Smooth muscle cell (in vitro differentiated cells): ENCODE measurements at regions not wholly inside any gene's neighbourhood (a gene's known extent, or its start where the extent isn't known, plus 50 kb on each side); places are given as distances from the start of the nearest gene placed in this dataset.

Experiments
- DNase-seq: peaks from one replicate; lab custom pipeline; 2025; ENCODE audit not compliant: unreplicated experiment; lab: John Stamatoyannopoulos, UW
- H2AFZ ChIP-seq: fragments of 200-600 bp; sonication (generic); 2 replicates; pipeline ENCODE4 v1.6.0; 2016; ENCODE audit warnings: antibody characterized with exemption, low read depth, mild to moderate bottlenecking
- H3F3A ChIP-seq: fragments of 200-600 bp; sonication (generic); 2 replicates; pipeline ENCODE4 v1.6.0; 2017; ENCODE audit warnings: antibody characterized with exemption, low read depth
- H3K27ac ChIP-seq: fragments of 200-600 bp; sonication (generic); 2 replicates; pipeline ENCODE4 v1.5.1; 2016; ENCODE audit warnings: low read depth, mild to moderate bottlenecking
- H3K27me3 ChIP-seq: fragments of 200-600 bp; sonication (generic); 2 replicates; pipeline ENCODE4 v1.6.1; 2016; ENCODE audit warnings: low read depth, mild to moderate bottlenecking
- H3K36me3 ChIP-seq: fragments of 200-600 bp; sonication (generic); 2 replicates; pipeline ENCODE4 v1.5.1; 2016; ENCODE audit warnings: low read depth
- H3K4me1 ChIP-seq: fragments of 200-600 bp; sonication (generic); 2 replicates; pipeline ENCODE4 v1.5.1; 2016; ENCODE audit warnings: low read depth
- H3K4me2 ChIP-seq: fragments of 200-600 bp; sonication (generic); 2 replicates; pipeline ENCODE4 v1.6.0; 2016; ENCODE audit warnings: mild to moderate bottlenecking
- H3K4me3 ChIP-seq: fragments of 200-600 bp; sonication (generic); 2 replicates; pipeline ENCODE4 v1.5.1; 2016; ENCODE audit warnings: mild to moderate bottlenecking
- H3K79me2 ChIP-seq: fragments of 200-600 bp; sonication (generic); 2 replicates; pipeline ENCODE4 v1.6.0; 2016; ENCODE audit warnings: low read depth, mild to moderate bottlenecking
- H3K9ac ChIP-seq: fragments of 200-600 bp; sonication (generic); 2 replicates; pipeline ENCODE4 v1.6.0; 2016; ENCODE audit warnings: low read depth
- H3K9me3 ChIP-seq: fragments of 200-600 bp; sonication (generic); replicated peaks from 2 replicates; pipeline ENCODE4 v1.5.1; 2016; ENCODE audit warnings: low read depth
- H4K20me1 ChIP-seq: fragments of 200-600 bp; sonication (generic); 2 replicates; pipeline ENCODE4 v1.6.0; 2016; ENCODE audit warnings: low read depth
- CTCF ChIP-seq: fragments of 200-600 bp; sonication (generic); IDR thresholded peaks from 2 replicates; pipeline ENCODE4 v1.5.1; 2017; ENCODE audit warnings: borderline replicate concordance, mild to moderate bottlenecking, antibody characterized with exemption; ENCODE audit not compliant: insufficient read depth, poor library complexity, severe bottlenecking
- WGBS: methylation state at CpG from one replicate; pipeline ENCODE4 v1.1.7; 2016; ENCODE audit warnings: low lambda C conversion rate; 5-methylcytosine and 5-hydroxymethylcytosine counted together

- Histone ChIP-seq H3K27ac (peak overlapping the region; percentile 11), H3K27me3 (no peaks in the 10 kb centered on the region), H3K4me2 (no peak overlapping the region), H3K36me3 (no peaks in the 10 kb centered on the region), H3K79me2 (no peaks in the 10 kb centered on the region), H3K4me1 (no peaks in the 10 kb centered on the region), H4K20me1 (no peaks in the 10 kb centered on the region), H3K9me3 (no peaks in the 10 kb centered on the region), H2AFZ (no peak overlapping the region), H3F3A (peaks cover 7% of the 10 kb centered on the region), H3K9ac (no peak overlapping the region), H3K4me3 (no peak overlapping the region)
- DNase-seq, result no peak
- TF ChIP-seq CTCF, result no peak
- WGBS, result 21% methylated on average over 1 of the region's 1 CpG
These were observed 198.9 kb downstream of the FBXO8 start for GRCh38 chr4:174084542-174084941.

GRCh38 chr4:174080361-174080760 is 203.1 kb downstream of the FBXO8 start:
- H3K4me2 ChIP-seq, result peak overlapping the region; percentile 46
- no peak overlapping the region for H3K4me3 ChIP-seq
- no peak for TF ChIP-seq CTCF
- H2AFZ ChIP-seq, result no peak overlapping the region
- no peaks in the 10 kb centered on the region for H3K36me3 ChIP-seq
- no peaks in the 10 kb centered on the region for H3K79me2 ChIP-seq
- no peaks in the 10 kb centered on the region for H4K20me1 ChIP-seq
- H3K9ac ChIP-seq, result no peak overlapping the region
- H3F3A ChIP-seq, result peaks cover 7% of the 10 kb centered on the region
- DNase-seq, result no peak
- no peaks in the 10 kb centered on the region for H3K27me3 ChIP-seq
- H3K9me3 ChIP-seq, result no peaks in the 10 kb centered on the region
- H3K27ac ChIP-seq, result peak overlapping the region; percentile 66
- no peaks in the 10 kb centered on the region for H3K4me1 ChIP-seq

GRCh38 chr4:174071595-174071994 is 211.9 kb downstream of the FBXO8 start:
- H3K27ac ChIP-seq, result peak overlapping the region; percentile 62
- H3K4me1 ChIP-seq, result peaks cover 7% of the 10 kb centered on the region
- H3K27me3 ChIP-seq, result no peaks in the 10 kb centered on the region
- no peaks in the 10 kb centered on the region for H3K36me3 ChIP-seq
- H3F3A ChIP-seq, result no peaks in the 10 kb centered on the region
- H3K79me2 ChIP-seq, result no peaks in the 10 kb centered on the region
- no peak for DNase-seq
- no peaks in the 10 kb centered on the region for H3K9me3 ChIP-seq
- peak overlapping the region; percentile 55 for H3K4me2 ChIP-seq
- H3K4me3 ChIP-seq, result no peak overlapping the region
- no peak for TF ChIP-seq CTCF
- no peaks in the 10 kb centered on the region for H4K20me1 ChIP-seq
- H2AFZ ChIP-seq, result peak overlapping the region; percentile 11
- H3K9ac ChIP-seq, result peak overlapping the region; percentile 10

- 31% methylated on average over 2 of the region's 2 CpGs for WGBS
- H3K9ac ChIP-seq, result no peak overlapping the region
- no peaks in the 10 kb centered on the region for H3K36me3 ChIP-seq
- H3K27me3 ChIP-seq, result no peaks in the 10 kb centered on the region
- no peak overlapping the region for H2AFZ ChIP-seq
- no peak overlapping the region for H3K4me3 ChIP-seq
- H4K20me1 ChIP-seq, result no peaks in the 10 kb centered on the region
- TF ChIP-seq CTCF, result no peak
- H3K27ac ChIP-seq, result no peak overlapping the region
- peaks cover 7% of the 10 kb centered on the region for H3K4me1 ChIP-seq
- H3K4me2 ChIP-seq, result peak overlapping the region; percentile 55
- H3K79me2 ChIP-seq, result no peaks in the 10 kb centered on the region
- no peaks in the 10 kb centered on the region for H3F3A ChIP-seq
- no peaks in the 10 kb centered on the region for H3K9me3 ChIP-seq
- DNase-seq, result no peak
These were observed 213.6 kb downstream of the FBXO8 start for GRCh38 chr4:174069848-174070330.
